Fibroblast of the aortic adventitia (primary cell): ENCODE measurements at regions not wholly inside any gene's neighbourhood (a gene's known extent, or its start where the extent isn't known, plus 50 kb on each side); places are given as distances from the start of the nearest gene placed in this dataset.
A peak's percentile ranks its signal among the peaks of the same experiment; 100 is the strongest.

ENCODE experiments used
- DNase-seq: peaks from one replicate; pipeline ENCODE4 v3.0.0-alpha.2; 2010; ENCODE audit warnings: low read depth
- H3K4me3 ChIP-seq: 2 replicates; pipeline ENCODE4 v1.5.1; 2011; ENCODE audit warnings: low read depth, mild to moderate bottlenecking, control low read depth, low read length, moderate library complexity
- TF ChIP-seq, protein P1 (sequence below): IDR thresholded peaks from 2 replicates; pipeline ENCODE4 v1.5.1; 2011; ENCODE audit warnings: mild to moderate bottlenecking, low read length, control low read depth, inconsistent platforms; ENCODE audit not compliant: insufficient read depth

GRCh38 chr7:15963206-15963605 lies 276.7 kb upstream of the MEOX2 start:
- DNase-seq: no peak
- H3K4me3 ChIP-seq: no peak overlapping the region
- TF ChIP-seq, protein P1, sequence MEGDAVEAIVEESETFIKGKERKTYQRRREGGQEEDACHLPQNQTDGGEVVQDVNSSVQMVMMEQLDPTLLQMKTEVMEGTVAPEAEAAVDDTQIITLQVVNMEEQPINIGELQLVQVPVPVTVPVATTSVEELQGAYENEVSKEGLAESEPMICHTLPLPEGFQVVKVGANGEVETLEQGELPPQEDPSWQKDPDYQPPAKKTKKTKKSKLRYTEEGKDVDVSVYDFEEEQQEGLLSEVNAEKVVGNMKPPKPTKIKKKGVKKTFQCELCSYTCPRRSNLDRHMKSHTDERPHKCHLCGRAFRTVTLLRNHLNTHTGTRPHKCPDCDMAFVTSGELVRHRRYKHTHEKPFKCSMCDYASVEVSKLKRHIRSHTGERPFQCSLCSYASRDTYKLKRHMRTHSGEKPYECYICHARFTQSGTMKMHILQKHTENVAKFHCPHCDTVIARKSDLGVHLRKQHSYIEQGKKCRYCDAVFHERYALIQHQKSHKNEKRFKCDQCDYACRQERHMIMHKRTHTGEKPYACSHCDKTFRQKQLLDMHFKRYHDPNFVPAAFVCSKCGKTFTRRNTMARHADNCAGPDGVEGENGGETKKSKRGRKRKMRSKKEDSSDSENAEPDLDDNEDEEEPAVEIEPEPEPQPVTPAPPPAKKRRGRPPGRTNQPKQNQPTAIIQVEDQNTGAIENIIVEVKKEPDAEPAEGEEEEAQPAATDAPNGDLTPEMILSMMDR: no peak

GRCh38 chr7:15954671-15955354 lies 268.3 kb upstream of the MEOX2 start:
- no peak for DNase-seq

GRCh38 chr7:15950299-15950698 lies 263.8 kb upstream of the MEOX2 start:
- DNase-seq: no peak
- TF ChIP-seq, protein P1: no peak
- H3K4me3 ChIP-seq: no peak overlapping the region

More at GRCh38 chr7:15954671-15955354, 268.3 kb upstream of the MEOX2 start:
- TF ChIP-seq, protein P1: no peak
- H3K4me3 ChIP-seq: no peak overlapping the region

DNA sequence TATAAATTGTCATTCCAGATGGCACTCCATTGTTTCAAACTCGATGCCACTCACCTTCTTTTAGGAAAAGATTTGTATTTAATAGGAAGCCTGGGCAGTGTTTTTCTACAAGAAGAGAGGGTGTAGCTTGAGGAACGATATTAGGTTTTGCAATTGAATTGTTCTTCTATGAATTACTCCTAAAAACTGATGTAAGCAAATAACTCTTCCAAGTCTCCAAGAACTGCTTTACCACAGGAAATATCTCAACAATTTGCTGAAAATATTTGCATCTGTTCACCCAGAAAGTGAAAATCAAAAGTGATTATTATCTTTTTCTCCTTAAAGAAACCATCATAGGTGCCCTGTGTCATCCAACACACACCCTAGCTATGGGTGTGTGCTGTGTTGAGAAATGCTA lies 261.3 kb upstream of the MEOX2 start:
- no peak overlapping the region for H3K4me3 ChIP-seq
- peak; percentile 49 for DNase-seq
- TF ChIP-seq, protein P1: no peak

GRCh38 chr7:15938115-15938514 lies 251.6 kb upstream of the MEOX2 start:
- DNase-seq: no peak
- TF ChIP-seq, protein P1: no peak
- H3K4me3 ChIP-seq: no peak overlapping the region

- DNase-seq: peak; percentile 66
- TF ChIP-seq, protein P1: no peak
- H3K4me3 ChIP-seq: no peak overlapping the region
Measured at GRCh38 chr7:15937571-15937970, 251.1 kb upstream of the MEOX2 start.

GRCh38 chr7:15936991-15937390 lies 250.5 kb upstream of the MEOX2 start:
- no peak for DNase-seq
- no peak overlapping the region for H3K4me3 ChIP-seq
- TF ChIP-seq, protein P1: no peak
